ENCODE measurements at regions not wholly inside any gene's neighbourhood (a gene's known extent, or its start where the extent isn't known, plus 50 kb on each side); places are given as distances from the start of the nearest gene placed in this dataset.

DNA sequence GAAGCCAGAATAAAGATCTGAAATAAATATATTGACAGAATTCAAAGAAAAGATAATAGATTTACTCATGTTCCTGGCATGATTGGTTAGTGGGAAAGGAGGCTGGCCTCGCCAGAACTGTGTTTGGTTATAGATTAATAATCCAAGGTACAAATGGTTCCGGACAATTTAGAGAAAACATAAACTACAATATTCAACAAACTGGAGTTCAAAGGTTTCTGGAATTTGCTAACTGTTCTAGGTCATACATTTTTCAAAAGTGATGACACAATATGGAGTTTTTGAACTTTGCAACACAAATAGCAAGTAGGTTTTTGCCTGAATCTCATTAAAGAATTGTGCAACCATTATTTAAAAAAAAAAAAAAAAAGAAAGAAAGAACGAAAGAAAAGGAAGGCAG lies 251.7 kb upstream of the SALL1 start:
- no peaks in the 10 kb centered on the region for H3K9me3 ChIP-seq
- no peaks in the 10 kb centered on the region for H3K27me3 ChIP-seq
- TF ChIP-seq, protein P1, sequence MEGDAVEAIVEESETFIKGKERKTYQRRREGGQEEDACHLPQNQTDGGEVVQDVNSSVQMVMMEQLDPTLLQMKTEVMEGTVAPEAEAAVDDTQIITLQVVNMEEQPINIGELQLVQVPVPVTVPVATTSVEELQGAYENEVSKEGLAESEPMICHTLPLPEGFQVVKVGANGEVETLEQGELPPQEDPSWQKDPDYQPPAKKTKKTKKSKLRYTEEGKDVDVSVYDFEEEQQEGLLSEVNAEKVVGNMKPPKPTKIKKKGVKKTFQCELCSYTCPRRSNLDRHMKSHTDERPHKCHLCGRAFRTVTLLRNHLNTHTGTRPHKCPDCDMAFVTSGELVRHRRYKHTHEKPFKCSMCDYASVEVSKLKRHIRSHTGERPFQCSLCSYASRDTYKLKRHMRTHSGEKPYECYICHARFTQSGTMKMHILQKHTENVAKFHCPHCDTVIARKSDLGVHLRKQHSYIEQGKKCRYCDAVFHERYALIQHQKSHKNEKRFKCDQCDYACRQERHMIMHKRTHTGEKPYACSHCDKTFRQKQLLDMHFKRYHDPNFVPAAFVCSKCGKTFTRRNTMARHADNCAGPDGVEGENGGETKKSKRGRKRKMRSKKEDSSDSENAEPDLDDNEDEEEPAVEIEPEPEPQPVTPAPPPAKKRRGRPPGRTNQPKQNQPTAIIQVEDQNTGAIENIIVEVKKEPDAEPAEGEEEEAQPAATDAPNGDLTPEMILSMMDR (IDR thresholded peaks at IDR 0.05), result no peak
- DNase-seq (ENCODE audit: low spot score), result no peak
- no peaks in the 10 kb centered on the region for H3K4me1 ChIP-seq
- H3K4me3 ChIP-seq, result no peak overlapping the region
- no peaks in the 10 kb centered on the region for H3K36me3 ChIP-seq
- H3K27ac ChIP-seq, result no peak overlapping the region

GRCh38 chr16:51402298-51402697 lies 251.2 kb upstream of the SALL1 start:
- H3K27ac ChIP-seq, result no peak overlapping the region
- no peak overlapping the region for H3K4me3 ChIP-seq
- DNase-seq (ENCODE audit: low spot score), result no peak
- H3K4me1 ChIP-seq, result no peaks in the 10 kb centered on the region
- TF ChIP-seq, protein P1 (IDR thresholded peaks at IDR 0.05), result no peak
- H3K36me3 ChIP-seq, result no peaks in the 10 kb centered on the region
- H3K9me3 ChIP-seq, result no peaks in the 10 kb centered on the region
- no peaks in the 10 kb centered on the region for H3K27me3 ChIP-seq

DNA sequence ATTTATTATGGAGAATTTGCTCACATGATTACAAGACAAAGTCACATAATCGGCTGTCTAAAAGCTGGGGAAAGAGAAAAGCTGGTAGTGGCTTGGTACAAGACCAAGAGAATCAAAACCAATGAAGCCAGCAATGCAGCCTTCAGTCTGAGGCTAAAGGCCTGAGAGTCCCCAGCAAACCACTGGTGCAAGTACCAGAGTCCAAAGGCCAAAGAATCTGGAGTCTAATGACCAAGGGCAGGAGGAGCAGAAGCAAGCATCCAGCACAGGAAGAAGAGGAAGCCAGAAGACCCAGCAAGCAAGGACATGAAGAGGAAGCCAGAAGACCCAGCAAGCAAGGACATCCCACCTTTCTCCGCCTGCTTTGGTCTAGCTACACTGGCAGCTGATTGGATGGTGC lies 250.6 kb upstream of the SALL1 start:
- DNase-seq (ENCODE audit: low spot score), result no peak
- no peaks in the 10 kb centered on the region for H3K27me3 ChIP-seq

DNA sequence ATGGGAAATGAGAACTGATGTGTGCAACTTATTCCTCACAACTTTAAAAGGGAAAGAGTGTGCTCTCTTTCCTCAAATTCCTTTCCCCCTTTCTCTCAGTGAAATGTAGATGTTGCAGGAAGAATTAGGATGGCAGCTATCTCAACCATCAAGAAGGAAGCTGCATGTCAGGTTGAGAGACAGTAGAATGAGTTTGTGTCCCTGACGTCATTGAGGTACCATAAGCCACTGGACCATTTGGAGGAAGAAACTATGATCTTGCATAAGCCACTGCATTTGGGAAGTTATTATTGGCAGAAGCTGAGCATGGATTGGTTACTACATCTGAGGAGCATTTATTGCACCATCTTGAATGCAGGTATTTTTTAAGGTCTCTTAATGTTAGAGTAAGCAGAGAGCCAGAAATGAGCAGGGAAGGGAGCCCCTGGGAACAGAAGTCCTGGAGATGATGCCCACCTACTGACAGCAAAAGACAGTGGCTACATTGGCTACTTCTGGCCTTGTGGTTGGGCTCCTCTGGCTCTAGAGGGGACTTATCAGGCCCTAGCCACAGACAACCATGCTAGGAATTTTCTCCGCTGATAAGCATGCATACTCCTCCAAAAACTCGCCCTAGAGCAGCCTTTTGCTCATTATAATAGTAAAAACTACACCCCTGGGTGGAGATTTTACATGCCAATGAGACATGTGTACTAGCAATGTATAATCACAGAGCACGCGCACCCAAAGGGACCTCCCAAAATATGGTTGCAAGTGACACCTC lies 249.0 kb upstream of the SALL1 start:
- TF ChIP-seq, protein P1 (IDR thresholded peaks at IDR 0.05), result no peak
- Histone ChIP-seq H3K27ac (no peak overlapping the region), H3K36me3 (no peaks in the 10 kb centered on the region), H3K4me1 (no peaks in the 10 kb centered on the region), H3K4me3 (no peak overlapping the region), H3K9me3 (no peaks in the 10 kb centered on the region), H3K27me3 (no peaks in the 10 kb centered on the region)
- DNase-seq (ENCODE audit: low spot score), result no peak

More for the DNA sequence above, 250.6 kb upstream of the SALL1 start:
- H3K27ac ChIP-seq, result no peak overlapping the region
- H3K4me3 ChIP-seq, result no peak overlapping the region
- H3K4me1 ChIP-seq, result no peaks in the 10 kb centered on the region
- no peaks in the 10 kb centered on the region for H3K9me3 ChIP-seq
- TF ChIP-seq, protein P1 (IDR thresholded peaks at IDR 0.05), result no peak
- no peaks in the 10 kb centered on the region for H3K36me3 ChIP-seq

DNA sequence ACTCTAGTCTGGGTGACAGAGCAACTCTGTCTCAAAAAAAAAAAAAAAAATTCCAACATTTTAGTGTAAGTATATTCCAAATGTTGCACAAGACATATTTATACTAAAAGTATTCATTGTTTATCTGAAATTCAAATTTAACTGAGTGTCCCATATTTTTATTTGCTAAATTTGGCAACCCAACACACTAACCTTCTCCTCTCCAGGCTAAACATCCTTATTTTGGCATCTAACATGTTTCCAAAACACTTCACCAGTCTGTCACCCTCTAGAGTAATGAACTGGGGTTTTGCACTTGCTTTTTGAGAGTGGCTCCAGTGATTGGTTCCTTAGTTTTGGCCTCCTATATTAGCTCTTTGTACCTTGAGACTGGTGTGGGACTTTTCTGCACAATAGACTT lies 243.4 kb upstream of the SALL1 start:
- DNase-seq (ENCODE audit: low spot score), result no peak
- no peak overlapping the region for H3K27ac ChIP-seq
- TF ChIP-seq, protein P1 (IDR thresholded peaks at IDR 0.05), result no peak
- H3K27me3 ChIP-seq, result no peaks in the 10 kb centered on the region
- no peaks in the 10 kb centered on the region for H3K36me3 ChIP-seq
- peaks cover 0 to 6% of the 10 kb centered on the region in 2 donors for H3K9me3 ChIP-seq
- H3K4me1 ChIP-seq, result no peaks in the 10 kb centered on the region
- no peak overlapping the region for H3K4me3 ChIP-seq
